Esophagus (tissue), 2 donors: ENCODE measurements at regions not wholly inside any gene's neighbourhood (a gene's known extent, or its start where the extent isn't known, plus 50 kb on each side); places are given as distances from the start of the nearest gene placed in this dataset.
A peak's percentile ranks its signal among the peaks of the same experiment; 100 is the strongest.

ENCODE experiments used
- H3K27ac ChIP-seq, 2 donors: one replicate each; pipeline ENCODE4 v1.5.1; 2013; ENCODE audit warnings: low read depth in 2 of 2, mild to moderate bottlenecking in 2 of 2, inconsistent platforms in 1 of 2, low read length in 1 of 2, moderate library complexity in 1 of 2
- H3K27me3 ChIP-seq, 2 donors: one replicate each; pipeline ENCODE4 v1.6.1; 2013; ENCODE audit warnings: low read length in 2 of 2, control low read depth in 1 of 2, mild to moderate bottlenecking in 1 of 2; ENCODE audit not compliant: insufficient read depth in 2 of 2, control insufficient read depth in 1 of 2
- H3K36me3 ChIP-seq, 2 donors: one replicate each; pipeline ENCODE4 v1.6.1; 2013; ENCODE audit warnings: low read length in 1 of 2; ENCODE audit not compliant: control insufficient read depth in 2 of 2, insufficient read depth in 2 of 2
- H3K4me1 ChIP-seq, 2 donors: one replicate each; pipeline ENCODE4 v1.6.1; 2013; ENCODE audit warnings: low read length in 1 of 2; ENCODE audit not compliant: control insufficient read depth in 2 of 2, insufficient read depth in 2 of 2
- H3K4me3 ChIP-seq, 2 donors: one replicate each; pipeline ENCODE4 v1.5.1; 2013; ENCODE audit warnings: low read length in 2 of 2, mild to moderate bottlenecking in 2 of 2, low read depth in 1 of 2, moderate library complexity in 1 of 2
- H3K9me3 ChIP-seq, 2 donors: one replicate each; pipeline ENCODE4 v1.6.1; 2013; ENCODE audit warnings: mild to moderate bottlenecking in 2 of 2, low read depth in 1 of 2, low read length in 1 of 2, moderate library complexity in 1 of 2; ENCODE audit not compliant: control insufficient read depth in 2 of 2, insufficient read depth in 1 of 2
- WGBS, 2 donors: extraction: QIAGEN DNeasy Blood & Tissue Kit; methylation state at CpG; one replicate each; pipeline ENCODE4 v1.1.7; 2013; 5-methylcytosine and 5-hydroxymethylcytosine counted together
- donor health status: healthy with polysubstance abuse.
- donor health status: Bipolar disorder and iron deficiency.

- no peaks in the 10 kb centered on the region for H3K36me3 ChIP-seq
- H3K9me3 ChIP-seq = no peaks in the 10 kb centered on the region
- no peak overlapping the region for H3K27ac ChIP-seq
- no peak overlapping the region for H3K4me3 ChIP-seq
- peaks cover 0 to 7% of the 10 kb centered on the region in 2 donors for H3K4me1 ChIP-seq
- H3K27me3 ChIP-seq = no peaks in the 10 kb centered on the region
Measured at GRCh38 chr3:46102780-46103130, 75.5 kb upstream of the XCR1 start.

GRCh38 chr3:46102059-46102779 is 74.9 kb upstream of the XCR1 start:
- WGBS, 2 donors = 44 to 60% methylated on average over 2 of the region's 2 CpGs
- H3K27ac ChIP-seq = no peak overlapping the region

GRCh38 chr3:46100812-46101211 is 73.5 kb upstream of the XCR1 start:
- Histone ChIP-seq H3K27me3 (no peaks in the 10 kb centered on the region), H3K27ac (no peak overlapping the region), H3K4me1 (peaks cover 0 to 7% of the 10 kb centered on the region in 2 donors), H3K36me3 (no peaks in the 10 kb centered on the region), H3K4me3 (no peak overlapping the region), H3K9me3 (no peaks in the 10 kb centered on the region)
- 70 to 82% methylated on average over 2 of the region's 2 CpGs for whole genome bisulfite sequencing, 2 donors

More at GRCh38 chr3:46102059-46102779, 74.9 kb upstream of the XCR1 start:
- H3K4me1 ChIP-seq = peaks cover 0 to 7% of the 10 kb centered on the region in 2 donors
- no peaks in the 10 kb centered on the region for H3K27me3 ChIP-seq
- no peak overlapping the region for H3K4me3 ChIP-seq
- H3K9me3 ChIP-seq = no peaks in the 10 kb centered on the region
- H3K36me3 ChIP-seq = no peaks in the 10 kb centered on the region

- Histone ChIP-seq H3K36me3 (no peaks in the 10 kb centered on the region), H3K27ac (peak overlapping the region in 1 of 2 donors; percentile 50), H3K27me3 (no peaks in the 10 kb centered on the region), H3K4me1 (no peaks in the 10 kb centered on the region), H3K9me3 (no peaks in the 10 kb centered on the region), H3K4me3 (no peak overlapping the region)
- WGBS, 2 donors = 43 to 62% methylated on average over 2 of the region's 2 CpGs
Measured at GRCh38 chr3:46098319-46098761, 71.1 kb upstream of the XCR1 start.

- 66 to 73% methylated on average over 6 of the region's 6 CpGs for WGBS, 2 donors
- no peaks in the 10 kb centered on the region for H3K27me3 ChIP-seq
- H3K36me3 ChIP-seq = no peaks in the 10 kb centered on the region
- H3K27ac ChIP-seq = peak overlapping the region; percentile 50 to 60
- no peak overlapping the region for H3K4me3 ChIP-seq
- no peaks in the 10 kb centered on the region for H3K4me1 ChIP-seq
- no peaks in the 10 kb centered on the region for H3K9me3 ChIP-seq
Measured at GRCh38 chr3:46097691-46098241, 70.5 kb upstream of the XCR1 start.

- Histone ChIP-seq H3K36me3 (no peaks in the 10 kb centered on the region), H3K27me3 (no peaks in the 10 kb centered on the region), H3K9me3 (no peaks in the 10 kb centered on the region), H3K4me3 (no peak overlapping the region), H3K4me1 (no peaks in the 10 kb centered on the region), H3K27ac (no peak overlapping the region)
- WGBS, 2 donors = 83 to 85% methylated on average over 5 of the region's 5 CpGs
Measured at GRCh38 chr3:46096781-46097180, 69.5 kb upstream of the XCR1 start.

- Histone ChIP-seq H3K4me3 (no peak overlapping the region), H3K36me3 (no peaks in the 10 kb centered on the region), H3K27me3 (no peaks in the 10 kb centered on the region), H3K9me3 (no peaks in the 10 kb centered on the region), H3K27ac (no peak overlapping the region), H3K4me1 (no peaks in the 10 kb centered on the region)
- 95 to 96% methylated on average over 4 of the region's 4 CpGs for WGBS, 2 donors
Measured at GRCh38 chr3:46096336-46096735, 69.1 kb upstream of the XCR1 start.

GRCh38 chr3:46095307-46095706 is 68.0 kb upstream of the XCR1 start:
- Histone ChIP-seq H3K36me3 (no peaks in the 10 kb centered on the region), H3K27me3 (no peaks in the 10 kb centered on the region), H3K9me3 (no peaks in the 10 kb centered on the region), H3K4me3 (no peak overlapping the region), H3K4me1 (no peaks in the 10 kb centered on the region), H3K27ac (no peak overlapping the region)
- WGBS, 2 donors = 91 to 94% methylated on average over 5 of the region's 5 CpGs

- H3K27ac ChIP-seq = no peak overlapping the region
- H3K36me3 ChIP-seq = no peaks in the 10 kb centered on the region
- no peaks in the 10 kb centered on the region for H3K27me3 ChIP-seq
- H3K4me3 ChIP-seq = no peak overlapping the region
- no peaks in the 10 kb centered on the region for H3K9me3 ChIP-seq
- peaks cover 0 to 3% of the 10 kb centered on the region in 2 donors for H3K4me1 ChIP-seq
- WGBS, 2 donors = 74 to 87% methylated on average over 1 of the region's 1 CpG
Measured at GRCh38 chr3:46094506-46094905, 67.2 kb upstream of the XCR1 start.

- H3K4me3 ChIP-seq = no peak overlapping the region
- H3K27me3 ChIP-seq = no peaks in the 10 kb centered on the region
- H3K4me1 ChIP-seq = peaks cover 0 to 5% of the 10 kb centered on the region in 2 donors
- no peak overlapping the region for H3K27ac ChIP-seq
- 88 to 93% methylated on average over 4 of the region's 4 CpGs for WGBS, 2 donors
- no peaks in the 10 kb centered on the region for H3K36me3 ChIP-seq
- no peaks in the 10 kb centered on the region for H3K9me3 ChIP-seq
Measured at GRCh38 chr3:46093966-46094365, 66.7 kb upstream of the XCR1 start.
